Sigmoid colon (tissue), 4 donors: ENCODE measurements at regions not wholly inside any gene's neighbourhood (a gene's known extent, or its start where the extent isn't known, plus 50 kb on each side); places are given as distances from the start of the nearest gene placed in this dataset.

Source experiments
- EP300 ChIP-seq, 4 donors: sonication (generic); formaldehyde crosslinking; IDR thresholded peaks; one replicate each; pipeline ENCODE4 v1.6.1; 2017; ENCODE audit warnings: antibody characterized with exemption in 4 of 4
- POLR2A ChIP-seq, 2 donors: fragments of 450-650 bp; IDR thresholded peaks; one replicate each; pipeline ENCODE4 v1.6.1; 2016; ENCODE audit warnings: antibody characterized with exemption in 2 of 2, mild to moderate bottlenecking in 2 of 2, moderate library complexity in 2 of 2
- POLR2AphosphoS5 ChIP-seq, 4 donors: sonication (generic); formaldehyde crosslinking; IDR thresholded peaks; one replicate each; pipeline ENCODE4 v1.6.1; 2017; ENCODE audit warnings: antibody characterized with exemption in 4 of 4
- TF ChIP-seq, protein P1 (sequence below), 4 experiments: fragments of 450-650 bp in 3 of 4; fragments of 200-600 bp in 1 of 4; IDR thresholded peaks; one replicate each; pipeline ENCODE4 v1.5.1; 2016 to 2019; ENCODE audit warnings: antibody characterized with exemption in 4 of 4, mild to moderate bottlenecking in 3 of 4, moderate library complexity in 2 of 4

DNA sequence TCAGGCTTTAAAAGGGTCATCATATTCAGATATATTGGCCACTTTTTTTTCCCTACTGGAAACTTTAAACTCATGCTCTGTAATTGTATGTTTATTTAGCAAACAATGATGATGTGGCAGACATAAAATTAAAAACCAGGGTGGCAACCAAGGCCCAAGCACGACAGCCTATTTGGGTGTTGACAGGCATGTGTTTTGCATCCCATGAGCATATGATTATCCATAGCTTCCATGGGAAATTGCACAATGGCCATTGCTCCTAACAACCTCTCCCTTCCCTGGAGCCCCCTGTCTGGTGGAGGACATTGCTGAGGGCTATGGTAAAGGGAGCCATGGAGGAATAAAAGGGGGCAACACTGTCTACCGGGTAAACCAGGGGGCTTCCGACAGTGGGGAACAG lies 134.7 kb downstream of the GAS1 start:
- TF ChIP-seq, protein P1, sequence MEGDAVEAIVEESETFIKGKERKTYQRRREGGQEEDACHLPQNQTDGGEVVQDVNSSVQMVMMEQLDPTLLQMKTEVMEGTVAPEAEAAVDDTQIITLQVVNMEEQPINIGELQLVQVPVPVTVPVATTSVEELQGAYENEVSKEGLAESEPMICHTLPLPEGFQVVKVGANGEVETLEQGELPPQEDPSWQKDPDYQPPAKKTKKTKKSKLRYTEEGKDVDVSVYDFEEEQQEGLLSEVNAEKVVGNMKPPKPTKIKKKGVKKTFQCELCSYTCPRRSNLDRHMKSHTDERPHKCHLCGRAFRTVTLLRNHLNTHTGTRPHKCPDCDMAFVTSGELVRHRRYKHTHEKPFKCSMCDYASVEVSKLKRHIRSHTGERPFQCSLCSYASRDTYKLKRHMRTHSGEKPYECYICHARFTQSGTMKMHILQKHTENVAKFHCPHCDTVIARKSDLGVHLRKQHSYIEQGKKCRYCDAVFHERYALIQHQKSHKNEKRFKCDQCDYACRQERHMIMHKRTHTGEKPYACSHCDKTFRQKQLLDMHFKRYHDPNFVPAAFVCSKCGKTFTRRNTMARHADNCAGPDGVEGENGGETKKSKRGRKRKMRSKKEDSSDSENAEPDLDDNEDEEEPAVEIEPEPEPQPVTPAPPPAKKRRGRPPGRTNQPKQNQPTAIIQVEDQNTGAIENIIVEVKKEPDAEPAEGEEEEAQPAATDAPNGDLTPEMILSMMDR (IDR thresholded peaks at IDR 0.05) = no peak
- TF ChIP-seq POLR2A (IDR thresholded peaks at IDR 0.05) (no peak), POLR2AphosphoS5 (IDR thresholded peaks at IDR 0.05) (no peak), EP300 (IDR thresholded peaks at IDR 0.05) (no peak)
